Glutamatergic neuron (in vitro differentiated cells): ENCODE measurements at regions not wholly inside any gene's neighbourhood (a gene's known extent, or its start where the extent isn't known, plus 50 kb on each side); places are given as distances from the start of the nearest gene placed in this dataset.

ENCODE experiments used
- DNase-seq: peaks from one replicate; pipeline ENCODE4 v3.0.0; 2022
- H3K27ac Mint-ChIP-seq: one replicate; pipeline ENCODE4 v1.8.0; 2020; ENCODE audit warnings: mild to moderate bottlenecking, mixed read lengths, inconsistent platforms; ENCODE audit not compliant: unreplicated experiment
- H3K27me3 Mint-ChIP-seq: one replicate; pipeline ENCODE4 v1.8.0; 2020; ENCODE audit warnings: mild to moderate bottlenecking, moderate library complexity, mixed read lengths, inconsistent platforms; ENCODE audit not compliant: unreplicated experiment
- H3K36me3 Mint-ChIP-seq: one replicate; pipeline ENCODE4 v1.8.0; 2020; ENCODE audit warnings: mild to moderate bottlenecking, mixed read lengths, inconsistent platforms; ENCODE audit not compliant: unreplicated experiment
- H3K4me1 Mint-ChIP-seq: one replicate; pipeline ENCODE4 v1.8.0; 2020; ENCODE audit warnings: mild to moderate bottlenecking, low read depth, mixed read lengths, inconsistent platforms; ENCODE audit not compliant: unreplicated experiment
- H3K4me3 Mint-ChIP-seq: one replicate; pipeline ENCODE4 v1.8.0; 2020; ENCODE audit warnings: mild to moderate bottlenecking, mixed read lengths, inconsistent platforms; ENCODE audit not compliant: unreplicated experiment
- H3K9me3 Mint-ChIP-seq: one replicate; pipeline ENCODE4 v1.8.0; 2020; ENCODE audit warnings: mild to moderate bottlenecking, moderate library complexity, mixed read lengths, inconsistent platforms; ENCODE audit not compliant: unreplicated experiment
- TF ChIP-seq, protein P1 (sequence below): fragments of 200-600 bp; sonication (generic); IDR thresholded peaks from one replicate; pipeline ENCODE4 v1.5.0; 2021; ENCODE audit not compliant: partially characterized antibody, unreplicated experiment

DNA sequence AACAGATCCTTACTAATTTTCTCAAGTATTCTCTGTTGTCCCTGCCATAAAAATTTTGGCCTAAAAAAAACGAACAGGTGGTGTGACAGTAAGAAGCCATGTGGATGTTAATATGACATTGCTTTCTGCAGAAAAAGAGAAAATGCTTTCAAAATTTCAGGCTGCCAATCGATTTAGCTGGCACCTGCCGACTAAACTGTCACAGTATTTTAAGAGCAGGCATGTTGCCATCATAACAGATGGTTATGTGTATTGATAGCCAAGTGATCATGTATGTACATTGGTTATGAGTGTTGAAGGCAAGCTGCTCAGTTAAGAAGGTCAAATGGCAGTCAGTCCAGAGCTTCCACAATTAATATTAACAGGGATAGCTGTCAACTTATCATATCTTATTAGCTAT is 1017.0 kb downstream of the MRPL39 start:
- H3K27me3 Mint-ChIP-seq = peaks cover 2% of the 10 kb centered on the region
- H3K4me1 Mint-ChIP-seq = no peaks in the 10 kb centered on the region
- DNase-seq = no peak
- no peak overlapping the region for H3K4me3 Mint-ChIP-seq
- TF ChIP-seq, protein P1, sequence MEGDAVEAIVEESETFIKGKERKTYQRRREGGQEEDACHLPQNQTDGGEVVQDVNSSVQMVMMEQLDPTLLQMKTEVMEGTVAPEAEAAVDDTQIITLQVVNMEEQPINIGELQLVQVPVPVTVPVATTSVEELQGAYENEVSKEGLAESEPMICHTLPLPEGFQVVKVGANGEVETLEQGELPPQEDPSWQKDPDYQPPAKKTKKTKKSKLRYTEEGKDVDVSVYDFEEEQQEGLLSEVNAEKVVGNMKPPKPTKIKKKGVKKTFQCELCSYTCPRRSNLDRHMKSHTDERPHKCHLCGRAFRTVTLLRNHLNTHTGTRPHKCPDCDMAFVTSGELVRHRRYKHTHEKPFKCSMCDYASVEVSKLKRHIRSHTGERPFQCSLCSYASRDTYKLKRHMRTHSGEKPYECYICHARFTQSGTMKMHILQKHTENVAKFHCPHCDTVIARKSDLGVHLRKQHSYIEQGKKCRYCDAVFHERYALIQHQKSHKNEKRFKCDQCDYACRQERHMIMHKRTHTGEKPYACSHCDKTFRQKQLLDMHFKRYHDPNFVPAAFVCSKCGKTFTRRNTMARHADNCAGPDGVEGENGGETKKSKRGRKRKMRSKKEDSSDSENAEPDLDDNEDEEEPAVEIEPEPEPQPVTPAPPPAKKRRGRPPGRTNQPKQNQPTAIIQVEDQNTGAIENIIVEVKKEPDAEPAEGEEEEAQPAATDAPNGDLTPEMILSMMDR = no peak
- no peaks in the 10 kb centered on the region for H3K36me3 Mint-ChIP-seq
- no peak overlapping the region for H3K27ac Mint-ChIP-seq
- no peaks in the 10 kb centered on the region for H3K9me3 Mint-ChIP-seq

DNA sequence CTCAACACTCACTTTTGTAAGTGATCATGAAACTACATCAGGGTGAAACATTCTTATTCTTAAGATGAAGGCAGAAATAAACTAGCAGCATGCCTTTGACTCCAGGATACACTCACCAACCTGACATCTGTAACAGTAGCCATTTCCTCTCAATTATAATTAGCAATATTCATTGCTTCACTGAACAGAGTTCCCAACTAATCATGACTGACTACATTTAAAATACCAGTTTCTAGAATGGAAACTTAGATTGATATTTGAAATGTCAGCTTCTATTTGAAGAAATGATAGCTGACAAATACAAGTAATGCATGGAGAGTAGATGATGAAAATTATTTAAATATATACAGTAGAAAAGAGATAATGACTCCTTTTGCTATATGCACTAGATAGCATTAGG is 1023.8 kb downstream of the MRPL39 start:
- no peaks in the 10 kb centered on the region for H3K4me1 Mint-ChIP-seq

DNA sequence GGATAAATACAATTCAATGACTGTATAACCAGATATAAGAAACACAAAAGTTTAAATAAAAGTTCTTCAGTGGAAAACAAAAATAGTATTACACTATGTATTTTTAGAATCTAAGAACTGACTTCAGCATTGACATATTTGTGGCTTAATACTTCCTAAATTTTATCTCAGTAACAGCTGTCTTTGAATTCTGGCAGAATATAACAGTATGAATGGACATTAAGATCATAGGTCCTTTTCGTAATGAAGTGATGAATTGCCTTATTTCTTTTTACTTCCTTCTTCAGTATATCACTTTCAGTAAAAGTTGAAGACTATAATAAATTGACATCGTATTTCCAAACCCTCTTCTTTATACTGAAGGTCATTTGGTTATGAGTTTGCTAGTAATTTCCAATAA is 1030.0 kb downstream of the MRPL39 start:
- Mint-ChIP-seq H3K27me3 (peaks cover 2% of the 10 kb centered on the region), H3K27ac (no peak overlapping the region), H3K9me3 (no peaks in the 10 kb centered on the region), H3K4me3 (no peak overlapping the region), H3K4me1 (no peaks in the 10 kb centered on the region), H3K36me3 (no peaks in the 10 kb centered on the region)
- TF ChIP-seq, protein P1 = no peak
- no peak for DNase-seq

More for the DNA sequence above, 1023.8 kb downstream of the MRPL39 start:
- Mint-ChIP-seq H3K27ac (no peak overlapping the region), H3K9me3 (peaks cover 2% of the 10 kb centered on the region), H3K27me3 (peaks cover 2% of the 10 kb centered on the region), H3K36me3 (no peaks in the 10 kb centered on the region), H3K4me3 (no peak overlapping the region)
- DNase-seq = no peak
- TF ChIP-seq, protein P1 = no peak

DNA sequence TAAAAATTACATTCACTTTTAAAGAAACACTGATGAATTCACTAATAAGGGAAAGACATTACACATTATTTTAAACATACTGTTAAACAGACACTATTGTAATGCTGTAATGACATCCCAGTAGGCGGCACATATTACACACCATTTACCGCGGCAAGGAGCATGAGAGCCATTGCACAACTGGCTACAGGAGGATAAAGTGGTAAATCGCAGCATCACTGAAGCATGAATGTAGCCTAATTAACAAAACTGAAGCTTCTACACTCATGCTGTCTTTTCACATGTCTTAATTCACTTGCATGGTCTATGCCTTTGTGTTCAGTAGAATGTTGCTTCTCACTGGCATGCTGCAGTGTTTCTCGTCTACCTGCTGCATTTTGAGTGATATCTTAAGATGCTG is 1046.0 kb downstream of the MRPL39 start:
- Mint-ChIP-seq H3K9me3 (no peaks in the 10 kb centered on the region), H3K4me1 (no peaks in the 10 kb centered on the region), H3K4me3 (no peak overlapping the region), H3K27ac (no peak overlapping the region), H3K27me3 (no peaks in the 10 kb centered on the region), H3K36me3 (no peaks in the 10 kb centered on the region)
- DNase-seq = no peak
- TF ChIP-seq, protein P1 = no peak

DNA sequence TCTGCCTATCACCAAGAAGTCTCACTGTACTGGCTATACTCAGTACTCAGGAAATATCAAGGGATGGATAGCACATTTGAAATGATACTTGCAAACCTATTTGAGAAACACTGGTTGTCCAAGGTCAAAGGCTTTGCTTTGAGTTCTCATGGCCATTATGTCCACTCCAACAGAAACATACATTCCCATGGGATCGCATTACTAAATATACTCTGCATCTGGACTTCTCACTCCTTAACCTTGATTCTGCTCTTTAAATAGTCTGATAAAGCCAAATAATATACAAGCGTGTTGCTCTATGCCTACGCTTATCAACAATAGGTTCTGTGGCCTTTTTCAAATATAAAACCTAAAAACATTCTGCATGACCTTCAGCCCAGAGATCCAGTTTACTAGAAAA is 1054.8 kb downstream of the MRPL39 start:
- no peaks in the 10 kb centered on the region for H3K27me3 Mint-ChIP-seq
- DNase-seq = no peak
- H3K9me3 Mint-ChIP-seq = peaks cover 2% of the 10 kb centered on the region
- TF ChIP-seq, protein P1 = no peak
- no peak overlapping the region for H3K4me3 Mint-ChIP-seq
- H3K4me1 Mint-ChIP-seq = no peaks in the 10 kb centered on the region
- H3K36me3 Mint-ChIP-seq = no peaks in the 10 kb centered on the region
- H3K27ac Mint-ChIP-seq = no peak overlapping the region
